ENCODE measurements at regions not wholly inside any gene's neighbourhood (a gene's known extent, or its start where the extent isn't known, plus 50 kb on each side); places are given as distances from the start of the nearest gene placed in this dataset.

DNA sequence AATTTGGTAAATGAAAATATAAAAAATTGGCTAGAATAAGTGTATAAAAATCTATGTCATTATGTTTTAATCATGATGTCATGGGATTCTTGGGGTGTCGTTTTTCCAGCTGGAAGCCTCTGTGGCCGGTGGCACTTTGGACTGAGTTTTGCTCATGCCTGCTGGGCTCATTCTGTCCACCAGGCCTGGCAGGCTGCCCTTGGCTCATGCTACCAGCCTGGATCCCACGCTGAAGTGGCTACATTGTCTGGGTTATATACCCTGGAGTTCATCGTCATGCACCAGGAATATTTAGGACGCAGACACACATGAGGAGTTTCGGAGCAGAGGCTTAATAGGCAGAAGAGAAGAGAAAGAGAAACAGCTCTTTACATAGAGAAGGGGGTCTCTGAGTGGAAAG, 1913.7 kb upstream of the WWC1 start:
- TF ChIP-seq, protein P1, sequence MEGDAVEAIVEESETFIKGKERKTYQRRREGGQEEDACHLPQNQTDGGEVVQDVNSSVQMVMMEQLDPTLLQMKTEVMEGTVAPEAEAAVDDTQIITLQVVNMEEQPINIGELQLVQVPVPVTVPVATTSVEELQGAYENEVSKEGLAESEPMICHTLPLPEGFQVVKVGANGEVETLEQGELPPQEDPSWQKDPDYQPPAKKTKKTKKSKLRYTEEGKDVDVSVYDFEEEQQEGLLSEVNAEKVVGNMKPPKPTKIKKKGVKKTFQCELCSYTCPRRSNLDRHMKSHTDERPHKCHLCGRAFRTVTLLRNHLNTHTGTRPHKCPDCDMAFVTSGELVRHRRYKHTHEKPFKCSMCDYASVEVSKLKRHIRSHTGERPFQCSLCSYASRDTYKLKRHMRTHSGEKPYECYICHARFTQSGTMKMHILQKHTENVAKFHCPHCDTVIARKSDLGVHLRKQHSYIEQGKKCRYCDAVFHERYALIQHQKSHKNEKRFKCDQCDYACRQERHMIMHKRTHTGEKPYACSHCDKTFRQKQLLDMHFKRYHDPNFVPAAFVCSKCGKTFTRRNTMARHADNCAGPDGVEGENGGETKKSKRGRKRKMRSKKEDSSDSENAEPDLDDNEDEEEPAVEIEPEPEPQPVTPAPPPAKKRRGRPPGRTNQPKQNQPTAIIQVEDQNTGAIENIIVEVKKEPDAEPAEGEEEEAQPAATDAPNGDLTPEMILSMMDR (optimal IDR thresholded peaks at IDR 0.05 in 1 of 3, IDR thresholded peaks at IDR 0.05 in 1 of 3, conservative IDR thresholded peaks at IDR 0.05 in 1 of 3; ENCODE audit: extremely low read depth in 1 of 3, insufficient read depth in 2 of 3, low read length in 3 of 3) = no peak
- no peak for TF ChIP-seq EZH2 (IDR thresholded peaks at IDR 0.05; ENCODE audit: low read length)
- FAIRE-seq (no peak), DNase-seq (ENCODE audit: low read depth, low spot score) (no peak)
- Histone ChIP-seq H3K4me2 (ENCODE audit: control insufficient read depth, extremely low read depth, insufficient read depth, low read depth, low read length) (no peak overlapping the region), H3K9ac (ENCODE audit: control insufficient read depth, extremely low read depth, insufficient read depth, low read length) (no peak overlapping the region), H3K9me1 (ENCODE audit: control insufficient read depth, extremely low read depth, insufficient read depth, low read length) (no peaks in the 10 kb centered on the region), H3K27ac (ENCODE audit: control insufficient read depth, insufficient read depth, low read length) (no peak overlapping the region), H2AFZ (ENCODE audit: control insufficient read depth, low read length) (no peak overlapping the region), H3K79me2 (ENCODE audit: control insufficient read depth, insufficient read depth, low read length) (no peaks in the 10 kb centered on the region), H3K4me1 (ENCODE audit: control insufficient read depth, extremely low read depth, insufficient read depth, low read length) (no peaks in the 10 kb centered on the region), H4K20me1 (ENCODE audit: control insufficient read depth, extremely low read depth, insufficient read depth, low read length) (no peaks in the 10 kb centered on the region), H3K27me3 (ENCODE audit: control insufficient read depth, extremely low read depth, insufficient read depth, low read length) (no peaks in the 10 kb centered on the region), H3K4me3 (ENCODE audit: control insufficient read depth in 2 of 3, extremely low read depth in 1 of 3, insufficient read depth in 2 of 3, low read depth in 1 of 3, low read length in 3 of 3) (no peak overlapping the region), H3K36me3 (ENCODE audit: control insufficient read depth in 2 of 2, extremely low read depth in 1 of 2, insufficient read depth in 2 of 2, low read length in 2 of 2) (no peaks in the 10 kb centered on the region), H3K9me3 (ENCODE audit: control insufficient read depth, low read depth, low read length) (no peaks in the 10 kb centered on the region)
- dilution Hi-C loops (cut with MboI; ENCODE audit: extremely low pct_ligation_motif_present, low sequenced_read_pairs) = no loop called here

DNA sequence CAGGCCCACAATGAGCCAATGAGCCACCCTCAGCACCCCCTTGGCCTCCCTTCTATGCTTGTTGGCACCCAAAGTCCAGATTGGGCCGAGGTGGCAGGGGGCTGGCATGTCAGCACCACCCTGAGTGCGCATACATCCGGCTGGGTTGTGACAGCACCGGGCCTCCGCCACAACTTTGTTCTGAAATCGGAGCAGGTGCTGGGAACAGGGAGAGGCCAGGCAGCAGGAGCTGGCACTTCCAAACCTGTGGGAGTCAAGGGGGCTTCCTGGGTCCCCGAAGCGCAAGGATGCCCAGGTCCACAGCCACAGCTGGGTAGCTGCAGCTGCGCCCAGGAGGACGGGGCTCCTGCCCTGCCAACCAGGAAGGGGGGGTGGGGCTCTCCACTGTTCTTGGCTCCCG, 1911.9 kb upstream of the WWC1 start:
- H3K27me3 ChIP-seq (ENCODE audit: control insufficient read depth, extremely low read depth, insufficient read depth, low read length) = no peaks in the 10 kb centered on the region
- H3K9me1 ChIP-seq (ENCODE audit: control insufficient read depth, extremely low read depth, insufficient read depth, low read length) = no peaks in the 10 kb centered on the region
- no peak for DNase-seq (ENCODE audit: low read depth, low spot score)
- H3K4me1 ChIP-seq (ENCODE audit: control insufficient read depth, extremely low read depth, insufficient read depth, low read length) = no peaks in the 10 kb centered on the region
- no peaks in the 10 kb centered on the region for H3K36me3 ChIP-seq (ENCODE audit: control insufficient read depth in 2 of 2, extremely low read depth in 1 of 2, insufficient read depth in 2 of 2, low read length in 2 of 2)
- dilution Hi-C loops (cut with MboI; ENCODE audit: extremely low pct_ligation_motif_present, low sequenced_read_pairs) = no loop called here
- no peaks in the 10 kb centered on the region for H4K20me1 ChIP-seq (ENCODE audit: control insufficient read depth, extremely low read depth, insufficient read depth, low read length)
- H2AFZ ChIP-seq (ENCODE audit: control insufficient read depth, low read length) = no peak overlapping the region
- no peak overlapping the region for H3K4me3 ChIP-seq (ENCODE audit: control insufficient read depth in 2 of 3, extremely low read depth in 1 of 3, insufficient read depth in 2 of 3, low read depth in 1 of 3, low read length in 3 of 3)
- H3K9me3 ChIP-seq (ENCODE audit: control insufficient read depth, low read depth, low read length) = no peaks in the 10 kb centered on the region
- no peak overlapping the region for H3K4me2 ChIP-seq (ENCODE audit: control insufficient read depth, extremely low read depth, insufficient read depth, low read depth, low read length)
- no peak overlapping the region for H3K9ac ChIP-seq (ENCODE audit: control insufficient read depth, extremely low read depth, insufficient read depth, low read length)
- TF ChIP-seq EZH2 (IDR thresholded peaks at IDR 0.05; ENCODE audit: low read length) = no peak
- TF ChIP-seq, protein P1 (optimal IDR thresholded peaks at IDR 0.05 in 1 of 3, IDR thresholded peaks at IDR 0.05 in 1 of 3, conservative IDR thresholded peaks at IDR 0.05 in 1 of 3; ENCODE audit: extremely low read depth in 1 of 3, insufficient read depth in 2 of 3, low read length in 3 of 3) = no peak
- FAIRE-seq = no peak
- no peaks in the 10 kb centered on the region for H3K79me2 ChIP-seq (ENCODE audit: control insufficient read depth, insufficient read depth, low read length)
- no peak overlapping the region for H3K27ac ChIP-seq (ENCODE audit: control insufficient read depth, insufficient read depth, low read length)

All from keratinocyte (primary cell).